ENCODE measurements at regions not wholly inside any gene's neighbourhood (a gene's known extent, or its start where the extent isn't known, plus 50 kb on each side); places are given as distances from the start of the nearest gene placed in this dataset.

DNA sequence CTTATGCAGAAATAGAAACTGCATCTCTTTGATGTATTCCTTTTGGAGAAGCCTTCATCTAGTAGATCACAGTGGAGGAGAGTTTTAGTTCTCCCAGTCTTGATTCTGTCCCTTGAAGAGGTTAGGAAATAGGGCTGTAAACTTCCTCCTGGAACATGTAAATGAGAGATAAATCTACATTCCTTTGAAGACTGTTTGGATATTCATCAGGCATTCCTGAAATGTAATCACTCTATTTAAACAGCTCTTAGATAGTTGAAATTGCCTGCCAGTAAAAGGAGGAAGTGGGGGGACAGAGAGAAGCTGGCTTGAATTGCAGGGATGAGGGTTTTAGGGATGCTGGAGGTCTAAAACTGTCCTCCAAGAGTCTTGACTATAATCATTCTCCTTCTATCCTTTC lies 254.3 kb upstream of the LRRC3B start:
- DNase-seq (no peak), ATAC-seq (ENCODE audit: poor library complexity) (no peak)
- intact Hi-C loops (cut with DNase I), result no loop called here

DNA sequence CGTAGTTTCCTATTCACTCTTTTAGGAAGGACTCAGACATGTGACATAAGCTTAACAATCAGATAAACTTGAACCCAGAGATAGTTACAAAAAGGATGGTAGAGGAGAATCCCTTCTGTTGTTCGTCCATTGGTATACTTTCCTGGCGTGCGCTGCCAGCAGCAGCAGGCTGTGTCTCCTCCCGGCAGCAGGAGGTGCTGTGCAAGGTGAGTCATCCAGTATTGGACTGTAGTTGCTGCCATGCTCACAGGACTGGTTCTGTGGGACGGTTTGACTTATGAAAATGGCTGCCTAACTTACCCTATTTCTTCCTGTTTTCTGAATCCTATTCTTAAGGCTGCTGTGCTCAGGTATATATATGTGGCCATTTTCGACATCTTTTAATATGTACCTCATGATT lies 253.4 kb upstream of the LRRC3B start:
- ATAC-seq (ENCODE audit: poor library complexity), result no peak
- intact Hi-C loops (cut with DNase I), result no loop called here
- DNase-seq, result no peak

DNA sequence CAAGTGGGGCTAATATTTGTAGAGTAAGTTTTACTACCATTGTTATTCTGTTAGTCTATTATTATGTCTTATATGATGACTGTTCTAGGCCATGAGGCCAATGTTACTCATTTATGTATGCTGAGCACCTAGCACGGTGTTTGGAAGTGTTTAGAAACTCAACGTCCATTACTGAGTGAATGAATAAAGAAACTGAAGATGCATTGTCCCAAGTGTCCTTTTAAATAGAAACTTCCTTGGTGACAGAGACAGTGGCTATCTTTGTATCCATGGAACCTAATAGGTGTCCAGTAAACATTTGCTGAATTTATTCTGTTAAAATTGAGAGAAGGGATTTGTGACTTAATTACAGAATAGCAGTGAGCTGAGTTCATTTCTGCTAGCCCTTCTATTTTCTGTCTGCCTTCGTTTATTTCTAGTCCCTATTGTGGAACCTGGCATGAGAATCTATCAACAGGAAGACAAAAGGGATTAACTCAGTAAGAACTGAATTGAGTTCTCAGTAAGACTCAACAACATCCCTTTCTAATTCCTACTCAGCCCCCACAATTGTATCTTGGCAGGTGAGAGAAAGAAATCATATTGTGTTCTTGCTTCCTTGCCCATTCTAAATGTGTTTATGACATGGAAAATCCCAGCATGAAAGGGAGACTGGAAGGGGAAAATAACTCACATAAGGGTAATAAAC lies 246.6 kb upstream of the LRRC3B start:
- intact Hi-C loops (cut with DNase I), result no loop called here
- DNase-seq (no peak), ATAC-seq (ENCODE audit: poor library complexity) (no peak)

DNA sequence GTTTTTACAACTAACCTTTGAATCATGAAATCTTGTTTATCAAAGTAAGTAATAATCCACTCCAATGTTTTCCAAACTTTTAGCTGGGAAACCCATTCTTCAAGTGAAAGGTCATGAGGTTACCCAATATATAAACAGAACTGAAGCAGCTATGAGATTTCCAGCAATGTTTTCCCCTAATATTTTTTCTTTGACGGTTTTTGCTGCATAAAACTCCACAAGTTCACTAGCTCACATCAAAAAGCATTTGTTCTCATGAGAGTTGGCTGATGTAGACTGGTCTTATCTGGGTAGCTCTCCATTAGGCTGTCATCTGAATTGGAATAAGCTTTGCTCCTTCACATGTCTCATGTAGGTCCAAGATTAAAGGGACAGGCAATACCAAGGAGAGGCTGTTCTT lies 241.2 kb upstream of the LRRC3B start:
- intact Hi-C loops (cut with DNase I), result no loop called here
- no peak for ATAC-seq (ENCODE audit: poor library complexity)

DNA sequence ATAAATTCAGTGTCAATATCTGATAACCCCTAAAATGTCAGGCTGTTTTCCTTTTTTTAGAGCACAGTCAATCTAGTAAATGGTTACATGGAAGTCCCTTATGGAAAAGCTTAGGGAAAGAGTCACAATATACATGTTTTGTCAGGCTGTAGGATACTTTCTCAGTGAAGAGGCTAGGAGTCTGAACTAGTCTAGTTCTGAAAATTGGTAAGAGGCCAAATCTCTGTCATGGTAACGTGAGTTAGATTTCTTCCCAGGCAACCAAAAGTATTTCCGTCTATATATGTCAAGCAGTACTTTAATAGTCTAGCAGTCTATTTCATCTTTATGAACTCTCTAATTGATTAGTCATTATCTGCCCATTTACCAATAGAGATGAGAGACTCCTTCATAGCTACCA lies 215.9 kb upstream of the LRRC3B start:
- no peak for DNase-seq
- no peak for ATAC-seq (ENCODE audit: poor library complexity)
- intact Hi-C loops (cut with DNase I), result no loop called here

More for the DNA sequence above, 241.2 kb upstream of the LRRC3B start:
- no peak for DNase-seq

DNA sequence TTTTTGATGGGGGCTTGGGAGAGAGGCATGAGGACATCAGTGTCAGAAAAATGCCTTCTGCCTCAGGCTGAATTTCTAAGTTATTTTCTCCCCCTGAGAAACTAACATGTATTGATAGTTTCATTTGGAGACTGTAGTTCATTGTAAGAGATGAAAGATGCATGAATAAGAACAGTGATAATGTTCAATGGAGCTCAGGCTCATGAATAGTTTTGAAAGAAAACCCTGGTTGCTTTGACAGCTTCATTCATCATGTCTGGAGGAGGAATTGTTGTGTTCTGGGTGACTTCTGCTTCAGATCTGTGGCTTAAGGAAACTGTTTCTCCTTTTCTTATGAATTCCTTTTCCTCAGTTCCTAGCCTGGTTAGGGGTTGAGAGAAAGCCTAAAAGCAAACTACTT lies 204.0 kb upstream of the LRRC3B start:
- intact Hi-C loops (cut with DNase I), result no loop called here

DNA sequence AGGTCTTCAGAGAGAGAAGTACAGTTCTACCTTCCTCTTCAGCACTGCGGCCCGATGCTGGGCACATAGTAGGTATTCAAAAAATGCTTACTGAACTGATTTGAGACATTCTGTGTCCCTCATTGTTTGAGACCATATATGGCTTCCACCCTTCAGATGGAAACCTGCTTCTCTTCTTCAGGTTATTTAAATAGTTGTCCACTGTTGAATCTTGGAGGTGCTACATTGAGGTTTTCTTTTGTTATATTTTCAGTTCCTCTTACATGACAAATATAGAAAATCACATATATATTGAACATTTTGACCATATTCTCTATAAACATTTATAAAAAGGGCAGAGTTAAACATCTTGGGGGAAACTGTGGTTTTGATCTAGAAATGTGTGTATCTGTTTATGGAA lies 200.2 kb upstream of the LRRC3B start:
- intact Hi-C loops (cut with DNase I), result no loop called here
- ATAC-seq (ENCODE audit: poor library complexity) (no peak), DNase-seq (no peak)

More for the DNA sequence above, 204.0 kb upstream of the LRRC3B start:
- no peak for ATAC-seq (ENCODE audit: poor library complexity)
- no peak for DNase-seq

DNA sequence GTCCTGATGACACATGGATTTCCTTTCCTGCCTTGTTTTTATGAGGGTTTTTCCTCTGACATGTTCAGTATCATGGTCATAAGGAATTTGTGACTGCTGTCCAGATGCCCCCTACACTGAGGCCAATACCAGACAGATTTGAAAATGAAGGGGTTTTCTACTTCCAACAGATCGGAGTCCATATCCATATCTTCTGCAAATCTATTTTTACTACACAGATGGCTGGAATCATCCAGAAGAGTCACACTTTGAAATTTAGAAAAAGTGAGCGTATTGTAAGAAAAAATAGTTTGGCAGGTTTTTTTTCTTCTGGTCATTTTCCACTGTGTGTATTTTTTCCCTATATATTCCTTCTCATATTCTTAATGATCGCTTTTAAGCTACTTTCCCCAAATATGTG lies 197.5 kb upstream of the LRRC3B start:
- DNase-seq, result no peak
- ATAC-seq (ENCODE audit: poor library complexity), result no peak
- intact Hi-C loops (cut with DNase I), result no loop called here

DNA sequence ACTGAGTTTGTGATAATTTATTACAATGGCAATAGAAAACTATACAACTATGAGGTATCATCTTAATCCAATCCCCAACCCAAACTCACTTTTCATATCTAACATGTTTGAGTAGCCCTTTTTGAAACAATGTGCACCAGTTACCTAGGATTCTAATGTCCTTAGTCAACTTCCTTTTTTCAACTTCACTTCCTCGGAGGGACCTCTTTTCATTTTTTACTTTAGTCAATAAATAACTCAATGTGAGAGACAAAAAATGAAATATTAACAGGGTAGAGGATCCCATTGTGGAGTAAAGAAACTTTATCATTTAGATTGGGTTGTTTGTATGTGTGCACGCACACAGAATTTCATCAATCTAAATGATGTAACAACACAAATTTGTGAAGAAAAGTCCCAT lies 193.6 kb upstream of the LRRC3B start:
- no peak for ATAC-seq (ENCODE audit: poor library complexity)
- intact Hi-C loops (cut with DNase I), result no loop called here

DNA sequence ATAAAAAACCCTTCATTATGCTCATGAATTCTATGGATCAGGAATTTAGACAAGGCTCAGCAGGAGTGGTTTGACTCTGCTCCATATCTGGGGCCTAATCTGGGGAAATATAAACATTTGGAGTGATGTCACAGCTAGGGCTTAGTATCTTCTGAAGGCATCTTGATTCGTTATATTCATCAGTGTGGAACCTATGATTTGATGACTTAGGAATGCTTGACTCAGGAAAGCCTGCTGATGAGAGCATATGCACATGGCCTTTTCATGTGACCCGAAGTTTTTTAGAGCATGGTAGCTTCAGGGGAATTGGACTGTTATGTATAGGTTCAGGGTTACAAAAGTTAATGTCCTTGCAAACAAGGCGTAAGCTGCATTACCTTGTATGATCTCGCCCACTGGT lies 184.9 kb upstream of the LRRC3B start:
- DNase-seq (no peak), ATAC-seq (ENCODE audit: poor library complexity) (no peak)
- intact Hi-C loops (cut with DNase I), result no loop called here

More for the DNA sequence above, 193.6 kb upstream of the LRRC3B start:
- DNase-seq, result no peak

DNA sequence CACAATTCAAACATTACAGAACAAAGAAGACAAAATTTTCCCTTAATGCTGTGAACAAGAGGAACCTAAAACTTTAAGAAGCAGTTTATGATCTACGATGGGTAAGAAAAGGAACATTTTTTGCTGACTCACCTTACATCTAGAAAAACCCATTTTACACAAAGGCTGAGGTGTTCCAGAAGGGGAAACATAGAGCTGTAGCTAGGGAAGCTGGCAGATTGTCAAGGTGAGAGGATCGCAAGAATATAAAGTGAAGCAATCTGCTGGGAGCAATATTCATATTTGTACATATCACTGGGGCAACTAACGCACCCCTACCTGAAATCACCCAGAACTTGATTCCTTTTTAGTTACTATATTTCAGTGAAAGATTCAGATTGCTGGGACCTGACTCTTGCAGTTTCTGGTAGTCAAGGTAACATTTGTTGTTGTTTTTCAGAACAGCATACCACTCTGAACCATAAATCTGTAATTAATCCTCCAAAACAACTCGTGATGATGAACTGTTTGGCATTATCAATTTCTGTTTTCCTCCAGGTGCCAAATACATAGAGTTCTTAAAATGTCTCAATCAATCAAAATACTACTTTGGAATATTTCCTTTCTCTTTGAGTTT lies 184.1 kb upstream of the LRRC3B start:
- ATAC-seq (ENCODE audit: poor library complexity), result no peak
- intact Hi-C loops (cut with DNase I), result no loop called here
- no peak for DNase-seq

DNA sequence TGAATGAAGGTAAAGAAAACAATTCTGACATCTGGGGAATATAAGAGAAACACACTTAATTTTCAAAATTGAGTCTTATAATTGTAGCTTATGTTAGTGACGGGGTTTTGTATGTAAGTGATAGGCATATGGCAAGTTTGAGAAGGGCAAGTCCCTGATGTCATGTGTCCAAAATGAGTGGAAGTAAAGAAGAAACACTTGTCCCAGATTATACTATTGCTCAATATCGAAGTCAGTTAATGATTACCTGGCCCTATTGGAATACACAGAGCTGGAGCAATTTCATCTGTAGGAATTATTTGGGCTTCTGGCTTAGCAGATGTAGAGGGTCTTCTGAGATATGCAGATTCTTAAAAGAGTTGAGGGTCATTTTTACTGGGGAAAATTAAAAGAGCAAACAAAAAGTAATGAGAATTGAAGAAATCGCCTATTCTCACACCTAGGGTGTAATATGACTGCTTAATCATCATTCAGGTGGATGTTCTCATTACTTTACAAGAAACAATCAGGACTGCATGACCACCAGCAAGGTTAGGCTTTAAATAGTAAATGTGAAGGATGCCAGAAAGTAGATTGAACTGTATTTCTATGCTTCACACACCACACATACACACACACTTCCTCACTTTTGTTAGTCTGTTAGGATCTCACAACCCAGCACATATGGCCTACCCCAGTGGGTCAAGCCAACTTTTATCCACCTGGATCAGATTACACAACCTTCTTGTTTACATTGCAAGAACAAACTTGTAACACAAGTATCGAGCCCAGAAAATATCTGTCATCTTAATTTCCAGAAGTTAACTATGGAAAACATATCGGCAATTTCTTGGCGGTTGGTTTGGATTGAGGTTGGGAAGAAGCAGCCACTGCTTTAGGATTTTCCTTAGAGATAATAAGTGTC lies 183.3 kb upstream of the LRRC3B start:
- intact Hi-C loops (cut with DNase I), result no loop called here
- ATAC-seq (ENCODE audit: poor library complexity), result no peak
- DNase-seq, result no peak

DNA sequence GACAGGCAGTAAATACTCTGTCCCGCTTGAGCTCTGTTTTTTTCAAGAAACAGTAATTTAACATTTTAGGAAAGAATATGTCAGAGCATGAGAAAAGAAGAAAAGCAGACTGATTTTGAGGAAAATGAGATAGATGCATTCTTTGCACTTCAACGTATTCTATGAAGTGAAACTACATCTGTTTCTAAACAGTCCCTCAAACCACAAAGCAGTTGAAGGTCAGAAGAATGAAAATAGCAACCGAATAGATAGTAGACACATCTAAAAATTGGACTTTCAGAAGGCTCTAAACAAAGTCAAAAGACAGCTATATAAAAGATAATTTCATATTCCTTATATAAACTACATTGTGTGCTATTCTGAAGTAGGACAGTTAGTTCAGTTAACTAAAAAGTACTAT lies 172.6 kb upstream of the LRRC3B start:
- intact Hi-C loops (cut with DNase I), result no loop called here
- DNase-seq (no peak), ATAC-seq (ENCODE audit: poor library complexity) (no peak)

DNA sequence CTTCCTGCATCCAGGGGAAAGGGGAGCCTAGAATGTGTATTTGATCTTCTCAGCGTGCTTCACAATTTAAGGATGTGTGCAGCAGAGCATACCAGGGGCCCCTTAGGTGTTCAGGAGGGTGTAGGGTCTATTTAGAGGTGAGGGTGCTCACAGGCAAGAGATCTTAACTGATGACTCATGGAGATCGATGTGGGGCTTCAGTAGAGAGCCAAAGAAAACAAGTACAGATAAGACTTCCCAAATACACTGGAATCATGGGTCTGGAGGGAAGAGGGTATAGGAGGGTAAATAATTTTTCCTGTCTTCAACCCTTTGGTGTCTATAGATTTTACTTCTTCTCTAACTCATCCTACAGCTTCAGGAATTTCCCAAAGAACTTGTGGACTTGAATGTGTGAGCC lies 170.2 kb upstream of the LRRC3B start:
- intact Hi-C loops (cut with DNase I), result no loop called here
- DNase-seq (no peak), ATAC-seq (ENCODE audit: poor library complexity) (no peak)

DNA sequence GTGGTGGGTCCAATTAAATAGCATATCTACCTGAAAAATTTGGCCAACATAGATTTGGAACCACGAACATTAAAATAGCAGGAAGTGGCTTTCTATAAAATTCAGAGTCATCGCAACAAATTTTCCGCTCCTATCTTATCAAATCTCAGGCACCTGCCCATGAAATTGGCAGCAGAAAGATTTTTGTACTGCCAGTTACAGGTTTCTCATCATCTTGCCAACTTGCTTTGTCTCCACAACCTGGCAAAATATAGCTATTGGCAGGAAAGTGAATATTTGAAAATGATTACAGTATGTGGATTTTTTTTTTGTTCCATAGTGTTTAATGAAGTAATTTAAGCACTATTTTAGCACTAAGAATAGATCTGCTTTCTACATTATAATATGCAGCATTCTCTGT lies 161.6 kb upstream of the LRRC3B start:
- ATAC-seq (ENCODE audit: poor library complexity) (no peak), DNase-seq (no peak)
- intact Hi-C loops (cut with DNase I), result no loop called here

DNA sequence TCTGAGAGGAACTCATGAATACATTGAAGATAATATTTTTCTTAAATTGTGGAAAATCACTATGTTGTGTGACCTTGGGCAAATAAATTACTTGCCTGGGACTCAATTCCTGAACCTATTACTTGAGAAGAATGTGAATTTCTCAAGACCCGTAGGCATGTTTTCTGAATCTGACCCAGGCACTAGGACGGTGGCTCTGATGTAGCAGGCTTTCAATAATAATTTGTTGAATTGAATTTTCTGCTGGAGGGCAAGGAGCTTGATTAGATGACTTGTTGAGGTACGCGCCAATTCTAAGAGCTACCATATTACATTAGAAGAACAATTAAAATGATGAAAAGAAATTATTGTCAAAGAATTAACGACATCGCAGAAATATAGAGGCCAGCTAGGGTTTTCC lies 150.2 kb upstream of the LRRC3B start:
- no peak for ATAC-seq (ENCODE audit: poor library complexity)
- intact Hi-C loops (cut with DNase I), result no loop called here

DNA sequence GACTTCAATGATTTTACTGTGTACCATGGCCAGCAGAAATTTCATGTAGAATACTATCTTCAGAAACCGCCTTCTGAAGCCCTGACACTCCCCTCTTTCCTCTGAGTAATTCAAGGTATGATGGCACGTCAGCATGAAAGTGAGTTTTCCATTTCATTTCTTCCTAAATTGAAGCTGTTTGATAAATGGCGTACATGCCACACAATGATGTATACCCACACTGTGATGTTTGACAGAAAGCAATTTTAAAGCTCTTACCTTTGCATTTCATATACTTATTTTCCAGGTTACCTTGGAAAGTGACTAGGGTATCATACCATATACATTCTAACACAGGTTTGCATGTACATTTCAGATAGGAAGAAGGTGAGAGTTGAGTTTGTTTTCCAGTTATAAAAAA lies 147.9 kb upstream of the LRRC3B start:
- ATAC-seq (ENCODE audit: poor library complexity) (no peak), DNase-seq (no peak)
- intact Hi-C loops (cut with DNase I), result no loop called here

More for the DNA sequence above, 150.2 kb upstream of the LRRC3B start:
- DNase-seq, result no peak

DNA sequence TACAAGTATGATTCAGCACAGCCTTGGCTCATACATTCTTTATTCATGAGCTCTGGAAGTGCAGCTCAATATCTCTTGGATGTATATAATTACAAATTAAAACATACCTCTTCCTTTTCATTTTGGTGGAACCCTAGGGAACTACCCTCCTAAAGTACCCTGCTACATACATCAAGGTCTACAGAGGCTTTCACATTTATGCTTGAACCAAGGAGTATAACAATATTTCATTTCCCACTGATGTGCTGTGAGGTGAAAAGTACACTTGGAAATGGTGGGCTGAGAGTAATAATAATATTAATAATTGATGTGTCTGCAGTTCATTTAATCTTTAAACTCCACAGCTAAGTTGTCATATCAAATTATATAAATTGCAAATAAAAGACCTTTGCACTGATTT lies 142.2 kb upstream of the LRRC3B start:
- DNase-seq, result no peak
- intact Hi-C loops (cut with DNase I), result no loop called here
- ATAC-seq (ENCODE audit: poor library complexity), result no peak

DNA sequence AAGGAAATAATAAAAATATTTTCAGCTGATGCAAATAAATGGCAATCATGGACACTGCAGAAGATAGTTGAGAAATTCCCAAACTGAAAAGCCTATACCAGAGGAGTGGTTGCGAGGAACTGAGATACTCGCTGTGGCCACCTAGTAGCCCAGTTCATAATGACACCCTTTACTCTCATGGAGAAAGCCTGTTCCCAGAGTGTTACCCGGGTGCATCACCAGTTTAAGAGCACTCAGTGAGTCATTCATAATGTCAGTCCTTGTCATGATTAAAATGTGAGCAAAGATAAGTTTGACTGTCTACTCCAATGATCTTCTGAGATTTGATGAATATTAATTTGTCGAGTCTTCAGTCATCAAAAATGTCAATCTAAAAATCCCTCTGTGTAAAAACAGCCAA lies 138.4 kb upstream of the LRRC3B start:
- no peak for ATAC-seq (ENCODE audit: poor library complexity)
- DNase-seq, result no peak
- intact Hi-C loops (cut with DNase I), result no loop called here

DNA sequence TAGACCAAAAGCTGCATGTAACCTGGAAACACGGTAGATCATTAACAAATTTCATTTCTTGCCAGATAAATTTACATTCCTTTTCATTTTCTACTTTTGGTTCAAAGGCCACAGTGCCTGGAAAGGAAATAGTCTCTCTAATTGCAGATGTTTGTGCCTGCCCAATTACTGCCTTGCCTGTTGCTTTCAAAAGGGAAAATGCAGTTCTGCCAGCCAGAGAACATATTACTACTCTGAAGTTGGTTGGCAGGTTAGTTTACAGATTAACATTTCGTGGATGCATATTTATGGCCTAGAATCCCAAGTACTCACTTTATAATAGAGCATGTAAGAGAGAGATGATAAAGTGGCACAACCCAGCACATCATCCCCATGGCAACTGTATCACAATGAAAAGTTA lies 124.3 kb upstream of the LRRC3B start:
- no peak for ATAC-seq (ENCODE audit: poor library complexity)

More for the DNA sequence above, 124.3 kb upstream of the LRRC3B start:
- intact Hi-C loops (cut with DNase I), result no loop called here
- DNase-seq, result no peak
